IMR-90 (cell line): ENCODE measurements at regions not wholly inside any gene's neighbourhood (a gene's known extent, or its start where the extent isn't known, plus 50 kb on each side); places are given as distances from the start of the nearest gene placed in this dataset.

Source experiments
- ATAC-seq: fragments of 200-7000 bp; cut with Tn5 transposase; 2 replicates; pipeline ENCODE4 v1.9.1; 2020; ENCODE audit warnings: low read depth, mild to moderate bottlenecking, moderate library complexity
- BruUV-seq: library from RNA; stranded (reverse); fragments of 400-500 nt; replicated peaks from 2 replicates; lab custom pipeline; 2021; lab: Mats Ljungman, UMichigan
- CTCF ChIA-PET: fragments of 300-600 bp; formaldehyde crosslinking; extraction: SDS; loops from one replicate; lab custom pipeline; 2021; ENCODE audit warnings: antibody characterized with exemption; lab: Yijun Ruan, JAX
- POLR2A ChIA-PET: fragments of 300-600 bp; sonication (Branson Sonifier 250); formaldehyde crosslinking; loops from one replicate; lab custom pipeline; 2022; ENCODE audit warnings: antibody characterized with exemption; ENCODE audit not compliant: unreplicated experiment; lab: Charles Lee
- DNase-seq: peaks from one replicate; pipeline ENCODE4 v3.0.0; 2013
- H2AFZ ChIP-seq: replicated peaks from 2 replicates; pipeline ENCODE3; 2013; ENCODE audit warnings: low read length, mild to moderate bottlenecking; ENCODE audit not compliant: poor library complexity
- H2AK5ac ChIP-seq: 2 replicates; pipeline ENCODE4 v1.6.1; 2013; ENCODE audit warnings: low read depth, low read length, inconsistent platforms
- H2AK9ac ChIP-seq: replicated peaks from 2 replicates; pipeline ENCODE3; 2013; ENCODE audit warnings: mild to moderate bottlenecking, low read depth, low read length, moderate library complexity; ENCODE audit not compliant: poor library complexity
- H2BK120ac ChIP-seq: 2 replicates; pipeline ENCODE4 v1.6.1; 2013; ENCODE audit warnings: low read depth, low read length, inconsistent platforms
- H2BK15ac ChIP-seq: 3 replicates; pipeline ENCODE4 v1.6.1; 2013; ENCODE audit warnings: low read depth, low read length, inconsistent platforms
- H2BK20ac ChIP-seq: 2 replicates; pipeline ENCODE4 v1.6.1; 2013; ENCODE audit warnings: low read depth, mild to moderate bottlenecking, inconsistent platforms, low read length, moderate library complexity
- H2BK5ac ChIP-seq: 2 replicates; pipeline ENCODE4 v1.6.1; 2013; ENCODE audit warnings: mild to moderate bottlenecking, low read depth, low read length, inconsistent platforms; ENCODE audit not compliant: poor library complexity, severe bottlenecking
- H3K14ac ChIP-seq: replicated peaks from 2 replicates; pipeline ENCODE4 v1.6.1; 2013; ENCODE audit warnings: low read depth, low read length, inconsistent platforms
- H3K18ac ChIP-seq: 2 replicates; pipeline ENCODE4 v1.6.1; 2013; ENCODE audit warnings: low read depth, low read length, control low read depth
- H3K23ac ChIP-seq: 2 replicates; pipeline ENCODE4 v1.6.1; 2013; ENCODE audit warnings: low read depth, low read length, inconsistent platforms
- H3K27ac ChIP-seq: 2 replicates; pipeline ENCODE4 v1.5.1; 2013; ENCODE audit warnings: mild to moderate bottlenecking, control low read depth, low read length; ENCODE audit not compliant: insufficient read depth
- H3K27me3 ChIP-seq: 2 replicates; pipeline ENCODE4 v1.6.1; 2013; ENCODE audit warnings: low read length; ENCODE audit not compliant: control insufficient read depth, insufficient read depth
- H3K36me3 ChIP-seq: 2 replicates; pipeline ENCODE4 v1.6.1; 2013; ENCODE audit warnings: low read length, mixed read lengths; ENCODE audit not compliant: control insufficient read depth, insufficient read depth
- H3K4ac ChIP-seq: 2 replicates; pipeline ENCODE4 v1.6.1; 2013; ENCODE audit warnings: low read depth, low read length, inconsistent platforms
- H3K4me1 ChIP-seq: 2 replicates; pipeline ENCODE4 v1.6.1; 2013; ENCODE audit warnings: low read length, mixed read lengths; ENCODE audit not compliant: control insufficient read depth, insufficient read depth
- H3K4me2 ChIP-seq: 2 replicates; pipeline ENCODE4 v1.6.1; 2013; ENCODE audit warnings: low read depth, mild to moderate bottlenecking, control low read depth, low read length, moderate library complexity
- H3K4me3 ChIP-seq: 2 replicates; pipeline ENCODE4 v1.5.1; 2013; ENCODE audit warnings: low read depth, mild to moderate bottlenecking, control low read depth, low read length, moderate library complexity; ENCODE audit not compliant: insufficient read depth
- H3K56ac ChIP-seq: 2 replicates; pipeline ENCODE4 v1.6.1; 2013; ENCODE audit warnings: low read length, inconsistent platforms; ENCODE audit not compliant: insufficient read depth; ENCODE audit errors: extremely low read depth
- H3K79me1 ChIP-seq, 2 experiments: 2 replicates each; pipeline ENCODE4 v1.6.1; 2013; ENCODE audit warnings: low read length in 2 of 2, inconsistent platforms in 1 of 2, low read depth in 1 of 2
- H3K9ac ChIP-seq: 2 replicates; pipeline ENCODE4 v1.6.1; 2013; ENCODE audit warnings: low read depth, low read length, control low read depth
- H3K9me1 ChIP-seq: 2 replicates; pipeline ENCODE4 v1.6.1; 2013; ENCODE audit warnings: low read length, inconsistent platforms; ENCODE audit not compliant: insufficient read depth
- H3K9me3 ChIP-seq: 2 replicates; pipeline ENCODE4 v1.6.1; 2013; ENCODE audit warnings: low read length; ENCODE audit not compliant: control insufficient read depth, insufficient read depth
- H4K20me1 ChIP-seq: 2 replicates; pipeline ENCODE4 v1.6.1; 2013; ENCODE audit warnings: low read length, inconsistent platforms; ENCODE audit not compliant: insufficient read depth
- H4K5ac ChIP-seq: 2 replicates; pipeline ENCODE4 v1.6.1; 2013; ENCODE audit warnings: mild to moderate bottlenecking, low read depth, low read length, control low read depth
- H4K8ac ChIP-seq, 2 experiments: 2 replicates each; pipeline ENCODE4 v1.6.1; 2013; ENCODE audit warnings: low read depth in 2 of 2, low read length in 2 of 2, control low read depth in 1 of 2, inconsistent platforms in 1 of 2
- H4K91ac ChIP-seq: 2 replicates; pipeline ENCODE4 v1.6.1; 2013; ENCODE audit warnings: low read depth, low read length, inconsistent platforms; ENCODE audit not compliant: insufficient read depth
- BHLHE40 ChIP-seq: fragments of 150-350 bp; IDR thresholded peaks from 2 replicates; pipeline ENCODE4 v1.6.1; 2016; ENCODE audit warnings: mild to moderate bottlenecking, low read depth, low read length
- CEBPB ChIP-seq: IDR thresholded peaks from 2 replicates; pipeline ENCODE4 v1.6.1; 2012; ENCODE audit warnings: low read depth, low read length, improper control_type of control experiment
- CHD1 ChIP-seq: IDR thresholded peaks from 2 replicates; pipeline ENCODE4 v1.6.1; 2012; ENCODE audit warnings: low read depth, low read length, improper control_type of control experiment
- CTCF ChIP-seq: conservative IDR thresholded peaks from 2 replicates; pipeline ENCODE4 v1.5.1; 2012; ENCODE audit warnings: mild to moderate bottlenecking, low read depth, low read length, improper control_type of control experiment
- FOS ChIP-seq: fragments of 150-350 bp; IDR thresholded peaks from 2 replicates; pipeline ENCODE4 v1.6.1; 2016; ENCODE audit warnings: low read depth, low read length
- MAFK ChIP-seq: IDR thresholded peaks from 2 replicates; pipeline ENCODE4 v1.6.1; 2012; ENCODE audit warnings: low read depth, low read length, improper control_type of control experiment
- MAZ ChIP-seq: IDR thresholded peaks from 2 replicates; pipeline ENCODE4 v1.6.1; 2012; ENCODE audit warnings: low read depth, mild to moderate bottlenecking, low read length, improper control_type of control experiment, moderate library complexity, borderline replicate concordance
- MXI1 ChIP-seq: IDR thresholded peaks from 2 replicates; pipeline ENCODE4 v1.6.1; 2012; ENCODE audit warnings: low read depth, mild to moderate bottlenecking, low read length, moderate library complexity, borderline replicate concordance
- NFE2L2 ChIP-seq: fragments of 150-350 bp; IDR thresholded peaks from 2 replicates; pipeline ENCODE4 v1.6.1; 2016; ENCODE audit warnings: low read depth, mild to moderate bottlenecking, low read length
- POLR2A ChIP-seq: IDR thresholded peaks from 2 replicates; pipeline ENCODE4 v1.6.1; 2012; ENCODE audit warnings: mild to moderate bottlenecking, low read depth, low read length
- RAD21 ChIP-seq: IDR thresholded peaks from 2 replicates; pipeline ENCODE4 v1.6.1; 2012; ENCODE audit warnings: low read length, improper control_type of control experiment
- RCOR1 ChIP-seq: IDR thresholded peaks from 2 replicates; pipeline ENCODE4 v1.6.1; 2012; ENCODE audit warnings: mild to moderate bottlenecking, low read length, improper control_type of control experiment; ENCODE audit not compliant: insufficient replicate concordance
- RFX5 ChIP-seq: IDR thresholded peaks from 2 replicates; pipeline ENCODE4 v1.8.0; 2012; ENCODE audit warnings: low read depth, mild to moderate bottlenecking, low read length, moderate library complexity
- SMC3 ChIP-seq: fragments of 150-350 bp; IDR thresholded peaks from 2 replicates; pipeline ENCODE4 v1.6.1; 2016; ENCODE audit warnings: low read depth, mild to moderate bottlenecking, antibody characterized with exemption, low read length, moderate library complexity
- WGBS, 2 experiments: methylation state at CpG; one replicate each; pipeline versions ENCODE4 v1.1.5 to v1.1.7; 2013; ENCODE audit warnings: missing lambda C conversion rate in 2 of 2; ENCODE audit not compliant: insufficient read length in 1 of 2; ENCODE audit errors: extremely low coverage in 2 of 2; 5-methylcytosine and 5-hydroxymethylcytosine counted together
- dilution Hi-C: fragments of 300-500 bp; cut with HindIII; formaldehyde crosslinking; loops from one replicate; pipeline ENCODE4 v1.14.3; 2018; ENCODE audit warnings: low sequenced_read_pairs; ENCODE audit not compliant: unreplicated experiment
- in situ Hi-C: fragments of 300-500 bp; cut with MboI; formaldehyde crosslinking; loops from 3 replicates; pipeline ENCODE4 v1.14.3; 2019; ENCODE audit warnings: low sequenced_read_pairs, inconsistent platforms, mixed read lengths
- intact Hi-C: fragments of 100-400 bp; cut with micrococcal nuclease; formaldehyde crosslinking; loops from 2 replicates; pipeline ENCODE4 v1.10.0; 2022
- TF ChIP-seq, protein P1 (sequence below): fragments of 150-350 bp; IDR thresholded peaks from 2 replicates; pipeline ENCODE4 v1.6.1; 2017; ENCODE audit warnings: mild to moderate bottlenecking, antibody characterized with exemption, low read length, low read depth
- TF ChIP-seq, protein P2 (sequence below): fragments of 150-350 bp; IDR thresholded peaks from 2 replicates; pipeline ENCODE4 v1.6.1; 2016; ENCODE audit warnings: low read depth, mild to moderate bottlenecking, low read length, moderate library complexity, borderline replicate concordance

- Histone ChIP-seq H3K4me2 (no peak overlapping the region), H4K91ac (no peak overlapping the region), H3K14ac (no peak overlapping the region), H4K8ac (no peak overlapping the region), H2BK15ac (no peak overlapping the region), H2AK5ac (no peak overlapping the region), H3K56ac (no peak overlapping the region), H3K4me1 (no peaks in the 10 kb centered on the region), H3K9ac (no peak overlapping the region), H3K18ac (no peak overlapping the region), H2AFZ (no peak overlapping the region), H3K9me1 (no peaks in the 10 kb centered on the region), H2BK20ac (no peak overlapping the region), H3K36me3 (no peaks in the 10 kb centered on the region), H4K5ac (no peak overlapping the region), H3K27ac (no peak overlapping the region), H3K4me3 (no peak overlapping the region), H3K79me1 (no peaks in the 10 kb centered on the region), H3K23ac (no peak overlapping the region), H3K27me3 (no peaks in the 10 kb centered on the region), H2BK5ac (no peak overlapping the region), H2BK120ac (no peak overlapping the region), H3K4ac (no peak overlapping the region), H2AK9ac (no peak overlapping the region), H4K20me1 (no peaks in the 10 kb centered on the region), H3K9me3 (0 out of 2 replicates have a peak, but pooled peaks cover 3% of the 10 kb centered on the region)
- TF ChIP-seq, protein P1, sequence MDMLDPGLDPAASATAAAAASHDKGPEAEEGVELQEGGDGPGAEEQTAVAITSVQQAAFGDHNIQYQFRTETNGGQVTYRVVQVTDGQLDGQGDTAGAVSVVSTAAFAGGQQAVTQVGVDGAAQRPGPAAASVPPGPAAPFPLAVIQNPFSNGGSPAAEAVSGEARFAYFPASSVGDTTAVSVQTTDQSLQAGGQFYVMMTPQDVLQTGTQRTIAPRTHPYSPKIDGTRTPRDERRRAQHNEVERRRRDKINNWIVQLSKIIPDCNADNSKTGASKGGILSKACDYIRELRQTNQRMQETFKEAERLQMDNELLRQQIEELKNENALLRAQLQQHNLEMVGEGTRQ: no peak
- TF ChIP-seq NFE2L2 (no peak), MAFK (no peak), RAD21 (no peak), MXI1 (no peak), MAZ (no peak), CTCF (no peak), CHD1 (no peak), RFX5 (no peak), CEBPB (no peak), SMC3 (no peak), POLR2A (no peak), RCOR1 (no peak), BHLHE40 (no peak), FOS (no peak)
- TF ChIP-seq, protein P2, sequence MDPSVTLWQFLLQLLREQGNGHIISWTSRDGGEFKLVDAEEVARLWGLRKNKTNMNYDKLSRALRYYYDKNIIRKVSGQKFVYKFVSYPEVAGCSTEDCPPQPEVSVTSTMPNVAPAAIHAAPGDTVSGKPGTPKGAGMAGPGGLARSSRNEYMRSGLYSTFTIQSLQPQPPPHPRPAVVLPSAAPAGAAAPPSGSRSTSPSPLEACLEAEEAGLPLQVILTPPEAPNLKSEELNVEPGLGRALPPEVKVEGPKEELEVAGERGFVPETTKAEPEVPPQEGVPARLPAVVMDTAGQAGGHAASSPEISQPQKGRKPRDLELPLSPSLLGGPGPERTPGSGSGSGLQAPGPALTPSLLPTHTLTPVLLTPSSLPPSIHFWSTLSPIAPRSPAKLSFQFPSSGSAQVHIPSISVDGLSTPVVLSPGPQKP: no peak
- dilution Hi-C loops (no loop called here), intact Hi-C loops (no loop called here), in situ Hi-C loops (no loop called here)
- WGBS, 2 experiments: no CpG with 5 or more reads among the region's 4 CpGs
- ATAC-seq (no peak), DNase-seq (no peak)
- POLR2A ChIA-PET: no interaction called here
- BruUV-seq: no TSS peak
- CTCF ChIA-PET: no interaction called here
Measured at GRCh38 chr3:80806673-80807072, 954.8 kb downstream of the GBE1 start.
